Urinary bladder (tissue), 3 donors: ENCODE measurements at regions not wholly inside any gene's neighbourhood (a gene's known extent, or its start where the extent isn't known, plus 50 kb on each side); places are given as distances from the start of the nearest gene placed in this dataset.
"Not testable (repeated sequence)": the region's sequence is repeated elsewhere in the genome, so short reads cannot be mapped to it uniquely, and the experiment has no call there.

Source experiments
- DNase-seq: peaks from one replicate; pipeline ENCODE4 v3.0.0-alpha.2; 2015; ENCODE audit errors: extremely low spot score
- H3K27ac ChIP-seq: one replicate; pipeline ENCODE4 v1.5.1; 2013; ENCODE audit warnings: low read depth, mild to moderate bottlenecking, moderate library complexity
- H3K36me3 ChIP-seq: one replicate; pipeline ENCODE4 v1.6.1; 2013; ENCODE audit warnings: mild to moderate bottlenecking, moderate library complexity; ENCODE audit not compliant: insufficient read depth
- H3K4me1 ChIP-seq: one replicate; pipeline ENCODE4 v1.6.1; 2013; ENCODE audit warnings: mild to moderate bottlenecking, moderate library complexity; ENCODE audit not compliant: insufficient read depth
- H3K4me3 ChIP-seq: one replicate; pipeline ENCODE4 v1.5.1; 2013; ENCODE audit warnings: low read depth, low read length
- WGBS: extraction: QIAGEN DNeasy Blood & Tissue Kit; methylation state at CpG from one replicate; pipeline ENCODE4 v1.1.7; 2013; 5-methylcytosine and 5-hydroxymethylcytosine counted together
- donor health status: healthy with polysubstance abuse.
- donor health status: healthy.

DNA sequence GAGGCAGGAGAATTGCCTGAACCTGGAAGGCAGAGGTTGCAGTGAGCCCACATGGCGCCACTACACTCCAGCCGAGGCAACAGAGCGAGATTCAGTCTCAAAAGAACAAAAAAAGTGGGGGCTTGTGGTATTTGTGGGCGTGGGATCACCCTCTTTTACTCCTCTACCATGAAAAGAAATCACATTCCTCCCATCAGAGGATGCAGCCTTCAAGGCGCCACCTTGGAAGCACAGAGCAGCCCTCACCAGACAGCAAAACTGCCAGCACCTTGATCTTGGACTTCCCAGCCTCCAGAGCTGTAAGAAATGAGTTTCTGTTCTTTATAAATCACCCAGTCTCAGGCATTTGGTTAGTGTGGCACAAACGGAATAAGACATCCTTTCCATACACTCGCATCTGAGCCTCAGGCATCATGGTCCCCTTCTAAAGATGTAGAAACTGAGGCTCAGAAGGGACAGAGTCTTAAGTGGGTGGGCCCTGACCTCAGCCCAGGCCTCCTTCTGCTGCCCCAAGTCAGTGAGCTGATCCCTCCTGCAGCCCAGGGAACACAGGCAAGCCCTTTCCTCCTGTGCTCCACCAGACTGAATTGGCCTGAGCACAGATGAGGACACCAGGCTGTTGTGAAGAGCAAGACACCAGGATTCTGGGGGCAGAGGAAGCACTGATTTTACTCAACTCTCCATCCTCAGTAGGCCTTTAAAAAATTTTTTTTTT lies 201.7 kb upstream of the LINGO1 start:
- Histone ChIP-seq H3K4me1 (no peaks in the 10 kb centered on the region), H3K27ac (no peak overlapping the region), H3K4me3 (no peak overlapping the region), H3K36me3 (no peaks in the 10 kb centered on the region)
- 92% methylated on average over 7 of the region's 7 CpGs for WGBS
- DNase-seq: no peak

DNA sequence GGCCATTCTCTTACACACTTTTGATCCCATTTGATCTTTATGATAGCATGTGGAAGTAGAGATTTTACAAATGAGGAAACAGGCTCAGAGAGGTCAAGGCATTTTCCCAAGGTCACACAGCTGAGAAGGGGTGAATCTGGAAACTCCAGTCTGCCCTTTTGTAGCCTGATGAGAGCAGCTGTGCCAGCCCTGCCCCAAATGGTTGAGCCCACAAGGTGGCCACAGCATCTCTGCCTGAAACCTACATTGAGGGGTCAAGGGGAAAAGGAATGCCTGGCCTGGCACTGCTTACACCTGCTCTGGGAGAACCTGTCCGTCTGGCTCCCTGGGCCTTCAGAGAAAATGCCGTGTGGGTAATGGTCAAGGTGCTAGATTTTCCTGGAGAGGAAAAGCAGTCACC lies 200.2 kb upstream of the LINGO1 start:
- Histone ChIP-seq H3K36me3 (no peaks in the 10 kb centered on the region), H3K4me1 (no peaks in the 10 kb centered on the region), H3K27ac (no peak overlapping the region), H3K4me3 (no peak overlapping the region)
- WGBS: 76% methylated on average over 2 of the region's 2 CpGs
- DNase-seq: no peak

DNA sequence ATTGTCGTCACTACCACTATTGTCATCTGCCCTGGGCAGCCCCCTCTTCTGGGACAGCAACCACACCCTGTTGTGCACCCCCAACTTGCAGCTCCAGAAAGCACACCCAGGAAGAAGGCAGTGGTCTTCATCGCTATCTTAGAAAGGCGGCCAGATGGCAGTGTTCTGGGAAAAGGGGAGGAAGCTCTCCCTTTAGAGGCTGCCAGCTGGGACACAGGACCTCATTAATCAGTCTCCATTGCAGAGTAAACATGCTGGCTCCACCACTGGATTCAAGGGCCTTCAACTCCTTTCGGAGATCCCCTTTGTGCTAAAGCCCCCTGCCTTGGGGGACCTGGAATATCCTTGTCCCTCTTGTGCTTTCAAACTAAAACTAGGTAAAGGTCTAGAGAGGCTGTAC lies 199.3 kb upstream of the LINGO1 start:
- no peak overlapping the region for H3K27ac ChIP-seq
- WGBS: 52% methylated on average over 4 of the region's 4 CpGs
- no peak overlapping the region for H3K4me3 ChIP-seq
- H3K4me1 ChIP-seq: no peaks in the 10 kb centered on the region
- DNase-seq: no peak
- H3K36me3 ChIP-seq: no peaks in the 10 kb centered on the region

DNA sequence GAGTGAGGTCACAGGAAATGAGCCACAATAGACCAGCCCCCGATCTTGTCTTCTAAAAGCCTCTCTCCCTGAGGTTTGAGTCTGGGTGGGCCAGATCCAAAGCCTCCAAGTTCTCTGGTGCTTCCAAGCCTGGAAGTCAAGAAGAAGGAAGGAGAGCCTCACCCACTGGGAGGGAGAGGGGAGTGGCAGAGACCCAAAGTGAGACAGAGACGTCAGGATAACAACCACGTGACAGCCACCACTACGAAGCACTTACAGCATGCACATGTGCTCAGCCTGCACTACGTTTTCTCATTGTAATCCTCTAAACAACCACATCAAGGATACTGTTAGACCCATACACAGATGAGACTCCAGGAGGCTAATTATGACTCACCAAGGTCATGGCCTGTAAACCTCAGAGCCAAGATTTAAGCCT lies 197.3 kb upstream of the LINGO1 start:
- DNase-seq: no peak
- Histone ChIP-seq H3K36me3 (no peaks in the 10 kb centered on the region), H3K4me1 (no peaks in the 10 kb centered on the region), H3K27ac (no peak overlapping the region), H3K4me3 (no peak overlapping the region)
- WGBS: 32% methylated on average over 5 of the region's 5 CpGs

DNA sequence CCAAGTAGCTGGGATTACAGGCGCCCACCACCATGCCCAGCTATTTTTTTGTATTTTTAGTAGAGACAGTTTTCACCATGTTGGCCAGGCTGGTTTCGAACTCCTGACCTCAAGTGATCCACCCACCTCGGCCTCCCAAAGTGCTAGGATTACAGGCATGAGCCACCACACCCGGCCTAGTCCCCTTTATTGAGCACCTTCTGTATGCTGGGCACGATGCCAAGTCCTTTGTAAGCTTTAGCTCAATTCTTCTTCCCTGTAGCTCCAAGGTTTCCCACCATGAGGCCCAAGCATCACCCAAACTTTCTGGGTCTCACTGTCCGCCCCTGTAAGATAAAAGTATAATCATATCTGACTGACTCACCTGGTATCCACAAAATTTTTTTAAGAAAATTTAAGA lies 196.6 kb upstream of the LINGO1 start:
- 84% methylated on average over 6 of the region's 6 CpGs for WGBS
- not testable (repeated sequence) for H3K4me1 ChIP-seq, DNase-seq

GRCh38 chr15:77827860-77828259 lies 195.1 kb upstream of the LINGO1 start:
- Histone ChIP-seq H3K4me3 (no peak overlapping the region), H3K27ac (no peak overlapping the region), H3K36me3 (no peaks in the 10 kb centered on the region), H3K4me1 (no peaks in the 10 kb centered on the region)
- no peak for DNase-seq
- WGBS: 96% methylated on average over 4 of the region's 4 CpGs

More for the DNA sequence above, 196.6 kb upstream of the LINGO1 start:
- H3K4me3 ChIP-seq, H3K36me3 ChIP-seq, H3K27ac ChIP-seq: not testable (repeated sequence)

GRCh38 chr15:77826006-77826695 lies 193.4 kb upstream of the LINGO1 start:
- Histone ChIP-seq H3K27ac (no peak overlapping the region), H3K36me3 (no peaks in the 10 kb centered on the region), H3K4me3 (no peak overlapping the region), H3K4me1 (no peaks in the 10 kb centered on the region)
- 70% methylated on average over 11 of the region's 11 CpGs for WGBS
- no peak for DNase-seq

DNA sequence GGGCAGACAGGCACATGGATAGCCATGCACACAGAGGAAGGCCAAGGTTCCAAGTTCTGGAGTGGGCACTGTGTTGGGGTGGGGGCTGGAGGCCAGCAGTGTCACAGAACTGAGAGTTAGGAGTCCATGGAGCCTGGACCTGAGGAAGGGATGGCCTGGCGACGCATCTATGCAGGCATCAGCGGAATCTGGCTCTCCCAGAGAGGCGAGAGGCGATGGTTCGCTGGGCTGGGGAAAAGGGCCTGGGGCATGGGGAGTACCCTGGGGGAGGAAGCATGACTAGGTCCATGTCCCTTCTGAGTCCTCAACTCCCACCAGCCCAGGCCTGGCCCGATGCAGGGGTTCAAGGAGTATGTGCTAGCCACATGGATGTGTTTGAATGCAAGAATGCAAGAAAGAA lies 192.8 kb upstream of the LINGO1 start:
- DNase-seq: no peak
- Histone ChIP-seq H3K27ac (no peak overlapping the region), H3K4me3 (no peak overlapping the region), H3K36me3 (no peaks in the 10 kb centered on the region), H3K4me1 (no peaks in the 10 kb centered on the region)
- WGBS: 94% methylated on average over 7 of the region's 7 CpGs

GRCh38 chr15:77825252-77825542 lies 192.5 kb upstream of the LINGO1 start:
- no peak overlapping the region for H3K27ac ChIP-seq
- H3K4me1 ChIP-seq: no peaks in the 10 kb centered on the region
- no peaks in the 10 kb centered on the region for H3K36me3 ChIP-seq
- DNase-seq: no peak
- no peak overlapping the region for H3K4me3 ChIP-seq
- 81% methylated on average over 3 of the region's 3 CpGs for WGBS

- no peak for DNase-seq
- WGBS: 75% methylated on average over 13 of the region's 13 CpGs
- Histone ChIP-seq H3K36me3 (no peaks in the 10 kb centered on the region), H3K4me3 (no peak overlapping the region), H3K4me1 (no peaks in the 10 kb centered on the region), H3K27ac (no peak overlapping the region)
Observed at GRCh38 chr15:77824361-77825251, 191.9 kb upstream of the LINGO1 start.

GRCh38 chr15:77823736-77824135 lies 191.0 kb upstream of the LINGO1 start:
- DNase-seq: no peak
- Histone ChIP-seq H3K36me3 (no peaks in the 10 kb centered on the region), H3K4me3 (no peak overlapping the region), H3K4me1 (no peaks in the 10 kb centered on the region), H3K27ac (no peak overlapping the region)
- WGBS: 87% methylated on average over 4 of the region's 4 CpGs

- Histone ChIP-seq H3K4me3 (no peak overlapping the region), H3K36me3 (no peaks in the 10 kb centered on the region), H3K4me1 (no peaks in the 10 kb centered on the region), H3K27ac (no peak overlapping the region)
- DNase-seq: no peak
- 76% methylated on average over 7 of the region's 7 CpGs for WGBS
Observed at GRCh38 chr15:77822631-77823230, 190.0 kb upstream of the LINGO1 start.

- WGBS: 89% methylated on average over 2 of the region's 2 CpGs
Observed at GRCh38 chr15:77821959-77822256, 189.2 kb upstream of the LINGO1 start.

More at GRCh38 chr15:77821959-77822256, 189.2 kb upstream of the LINGO1 start:
- no peaks in the 10 kb centered on the region for H3K4me1 ChIP-seq
- no peak overlapping the region for H3K27ac ChIP-seq
- no peak for DNase-seq
- H3K4me3 ChIP-seq: no peak overlapping the region
- no peaks in the 10 kb centered on the region for H3K36me3 ChIP-seq
